Mammary epithelial cell (primary cell): ENCODE measurements at regions not wholly inside any gene's neighbourhood (a gene's known extent, or its start where the extent isn't known, plus 50 kb on each side); places are given as distances from the start of the nearest gene placed in this dataset.
"Not testable (repeated sequence)": the region's sequence is repeated elsewhere in the genome, so short reads cannot be mapped to it uniquely, and the experiment has no call there.

Experiments used
- EZH2 ChIP-seq: IDR thresholded peaks from 2 replicates; pipeline ENCODE4 v1.6.1; 2012; ENCODE audit warnings: low read length, inconsistent platforms, borderline replicate concordance
- TF ChIP-seq, protein P1 (sequence below), 2 donors: IDR thresholded peaks in 1 of 2; conservative IDR thresholded peaks in 1 of 2; 2 replicates each; pipeline ENCODE4 v1.5.1; 2011 to 2012; ENCODE audit warnings: inconsistent platforms in 2 of 2, low read length in 2 of 2, mild to moderate bottlenecking in 2 of 2, control low read depth in 1 of 2, low read depth in 1 of 2; ENCODE audit not compliant: insufficient read depth in 1 of 2; ENCODE audit errors: extremely low read depth in 1 of 2

- TF ChIP-seq, protein P1, sequence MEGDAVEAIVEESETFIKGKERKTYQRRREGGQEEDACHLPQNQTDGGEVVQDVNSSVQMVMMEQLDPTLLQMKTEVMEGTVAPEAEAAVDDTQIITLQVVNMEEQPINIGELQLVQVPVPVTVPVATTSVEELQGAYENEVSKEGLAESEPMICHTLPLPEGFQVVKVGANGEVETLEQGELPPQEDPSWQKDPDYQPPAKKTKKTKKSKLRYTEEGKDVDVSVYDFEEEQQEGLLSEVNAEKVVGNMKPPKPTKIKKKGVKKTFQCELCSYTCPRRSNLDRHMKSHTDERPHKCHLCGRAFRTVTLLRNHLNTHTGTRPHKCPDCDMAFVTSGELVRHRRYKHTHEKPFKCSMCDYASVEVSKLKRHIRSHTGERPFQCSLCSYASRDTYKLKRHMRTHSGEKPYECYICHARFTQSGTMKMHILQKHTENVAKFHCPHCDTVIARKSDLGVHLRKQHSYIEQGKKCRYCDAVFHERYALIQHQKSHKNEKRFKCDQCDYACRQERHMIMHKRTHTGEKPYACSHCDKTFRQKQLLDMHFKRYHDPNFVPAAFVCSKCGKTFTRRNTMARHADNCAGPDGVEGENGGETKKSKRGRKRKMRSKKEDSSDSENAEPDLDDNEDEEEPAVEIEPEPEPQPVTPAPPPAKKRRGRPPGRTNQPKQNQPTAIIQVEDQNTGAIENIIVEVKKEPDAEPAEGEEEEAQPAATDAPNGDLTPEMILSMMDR (conservative IDR thresholded peaks at IDR 0.05 in 1 of 2, IDR thresholded peaks at IDR 0.05 in 1 of 2; ENCODE audit: extremely low read depth in 1 of 2, insufficient read depth in 1 of 2, low read depth in 1 of 2, low read length in 2 of 2): not testable (repeated sequence)
- not testable (repeated sequence) for TF ChIP-seq EZH2
Observed at GRCh38 chr1:149638901-149639658, 55.4 kb downstream of the PPIAL4C start.
